HCT116 (cell line): ENCODE measurements at regions not wholly inside any gene's neighbourhood (a gene's known extent, or its start where the extent isn't known, plus 50 kb on each side); places are given as distances from the start of the nearest gene placed in this dataset.

ENCODE experiments used
- ATAC-seq: fragments of 200-7000 bp; cut with Tn5 transposase; 2 replicates; pipeline ENCODE4 v1.9.1; 2020; ENCODE audit warnings: mild to moderate bottlenecking, moderate library complexity
- BruUV-seq: library from RNA; stranded (reverse); fragments of 400-500 nt; replicated peaks from 2 replicates; lab custom pipeline; 2021; lab: Mats Ljungman, UMichigan
- CTCF ChIA-PET: fragments of 300-600 bp; sonication (Branson Sonifier 250); formaldehyde crosslinking; loops from one replicate; lab custom pipeline; 2021; ENCODE audit warnings: antibody characterized with exemption; lab: Charles Lee
- POLR2A ChIA-PET: fragments of 300-600, 350-600 bp; sonication (Branson Sonifier 250); formaldehyde crosslinking; loops from one replicate; lab custom pipeline; 2021; ENCODE audit warnings: antibody characterized with exemption; lab: Charles Lee
- RAD21 ChIA-PET, 2 experiments: fragments of 300-600 bp; sonication (Branson Sonifier 250); formaldehyde crosslinking; loops; one replicate each; lab custom pipeline; 2023; ENCODE audit warnings: low total read pairs in 2 of 2; ENCODE audit not compliant: uncharacterized antibody in 2 of 2, unreplicated experiment in 2 of 2, low non-redundant PET in 1 of 2; lab: Charles Lee
- DNase-seq: peaks from one replicate; pipeline ENCODE4 v3.0.0-alpha.2; 2010; ENCODE audit warnings: low read depth, low spot score
- H2AFZ ChIP-seq: fragments of 200-600 bp; shearing (Covaris generic), sonication (generic); 2 replicates; pipeline ENCODE4 v1.6.1; 2017; ENCODE audit warnings: low read depth, mixed run types, mixed read lengths, antibody characterized with exemption, low read length; ENCODE audit not compliant: poor library complexity, severe bottlenecking
- H3K27ac ChIP-seq: 2 replicates; pipeline ENCODE4 v1.5.1; 2012; ENCODE audit warnings: low read depth, low read length
- H3K27me3 ChIP-seq: fragments of 200-600 bp; sonication (generic); 2 replicates; pipeline ENCODE4 v1.6.1; 2016; ENCODE audit warnings: mixed run types, low read length, mixed read lengths; ENCODE audit not compliant: insufficient read depth
- H3K36me3 ChIP-seq, 2 experiments: fragments of 200-500 bp in 1 of 2; fragments of 200-600 bp in 1 of 2; sonication (Bioruptor generic) in 1 of 2; sonication (generic) in 1 of 2; 2 replicates each; pipeline versions ENCODE4 v1.5.1 to v1.6.1; 2014 to 2016; ENCODE audit warnings: low read length in 2 of 2, inconsistent platforms in 1 of 2, mixed read lengths in 1 of 2, mixed run types in 1 of 2; ENCODE audit not compliant: insufficient read depth in 2 of 2, control insufficient read depth in 1 of 2
- H3K4me1 ChIP-seq, 2 experiments: fragments of 200-600 bp in 1 of 2; sonication (generic) in 1 of 2; 2 replicates each; pipeline versions ENCODE4 v1.5.1 to v1.6.1; 2012 to 2017; ENCODE audit warnings: low read length in 2 of 2, inconsistent platforms in 1 of 2, mild to moderate bottlenecking in 1 of 2, mixed read lengths in 1 of 2, mixed run types in 1 of 2, moderate library complexity in 1 of 2; ENCODE audit not compliant: insufficient read depth in 2 of 2, control insufficient read depth in 1 of 2
- H3K4me2 ChIP-seq: fragments of 200-600 bp; sonication (generic); 2 replicates; pipeline ENCODE4 v1.6.1; 2017; ENCODE audit warnings: mixed run types, low read length, mixed read lengths
- H3K4me3 ChIP-seq, 2 experiments: fragments of 200-600 bp in 1 of 2; sonication (generic) in 1 of 2; replicated peaks in 1 of 2; 2 replicates each; pipeline ENCODE4 v1.5.1; 2011 to 2016; ENCODE audit warnings: low read length in 2 of 2, control low read depth in 1 of 2, low read depth in 1 of 2, mild to moderate bottlenecking in 1 of 2, mixed read lengths in 1 of 2, mixed run types in 1 of 2
- H3K79me2 ChIP-seq: fragments of 200-600 bp; sonication (generic); 2 replicates; pipeline ENCODE4 v1.6.1; 2017; ENCODE audit warnings: mild to moderate bottlenecking, mixed run types, low read length, moderate library complexity, mixed read lengths; ENCODE audit not compliant: insufficient read depth
- H3K9ac ChIP-seq: fragments of 200-600 bp; sonication (generic); 2 replicates; pipeline ENCODE4 v1.6.1; 2016; ENCODE audit warnings: low read length, mixed read lengths
- H3K9me2 ChIP-seq: fragments of 200-600 bp; sonication (generic), shearing (Covaris generic); 2 replicates; pipeline ENCODE4 v1.6.1; 2017; ENCODE audit warnings: mixed run types, mild to moderate bottlenecking, moderate library complexity; ENCODE audit not compliant: insufficient read depth
- H3K9me3 ChIP-seq, 2 experiments: fragments of 200-500 bp in 1 of 2; fragments of 200-600 bp in 1 of 2; sonication (Bioruptor generic) in 1 of 2; sonication (generic) in 1 of 2; 2 replicates each; pipeline ENCODE4 v1.6.1; 2014 to 2017; ENCODE audit warnings: low read length in 2 of 2, mixed read lengths in 2 of 2, inconsistent platforms in 1 of 2, low read depth in 1 of 2, mild to moderate bottlenecking in 1 of 2, mixed run types in 1 of 2, moderate library complexity in 1 of 2; ENCODE audit not compliant: control insufficient read depth in 1 of 2, insufficient read depth in 1 of 2
- H4K20me1 ChIP-seq: fragments of 200-600 bp; sonication (generic), shearing (Covaris generic); 2 replicates; pipeline ENCODE4 v1.6.1; 2017; ENCODE audit warnings: mixed run types, mild to moderate bottlenecking, moderate library complexity; ENCODE audit not compliant: insufficient read depth
- CEBPB ChIP-seq: IDR thresholded peaks from 2 replicates; pipeline ENCODE4 v1.6.1; 2012; ENCODE audit warnings: low read depth
- ELF1 ChIP-seq: IDR thresholded peaks from 2 replicates; pipeline ENCODE4 v1.6.1; 2012; ENCODE audit warnings: low read depth, borderline replicate concordance
- POLR2A ChIP-seq: IDR thresholded peaks from 2 replicates; pipeline ENCODE4 v1.7.0; 2011; ENCODE audit warnings: borderline replicate concordance; ENCODE audit not compliant: insufficient read depth, insufficient read length; ENCODE audit errors: extremely low read depth
- POLR2AphosphoS5 ChIP-seq: IDR thresholded peaks from 2 replicates; pipeline ENCODE4 v1.6.1; 2011; ENCODE audit warnings: mild to moderate bottlenecking, low read depth, low read length, moderate library complexity
- RAD21 ChIP-seq: IDR thresholded peaks from 2 replicates; pipeline ENCODE4 v1.6.1; 2012; ENCODE audit warnings: low read depth, mild to moderate bottlenecking
- SIN3A ChIP-seq: IDR thresholded peaks from 2 replicates; pipeline ENCODE4 v1.6.1; 2012; ENCODE audit warnings: low read depth
- SP1 ChIP-seq: IDR thresholded peaks from 2 replicates; pipeline ENCODE4 v1.6.1; 2012; ENCODE audit warnings: low read depth
- SRF ChIP-seq: IDR thresholded peaks from 2 replicates; pipeline ENCODE4 v1.6.1; 2012; ENCODE audit warnings: low read depth
- YY1 ChIP-seq: IDR thresholded peaks from 2 replicates; pipeline ENCODE4 v1.6.1; 2011; ENCODE audit warnings: low read length, low read depth, moderate library complexity, mild to moderate bottlenecking; ENCODE audit not compliant: insufficient replicate concordance; ENCODE audit errors: extremely low read depth
- ZBTB33 ChIP-seq: IDR thresholded peaks from 2 replicates; pipeline ENCODE4 v1.6.1; 2011; ENCODE audit warnings: mild to moderate bottlenecking, low read length, moderate library complexity; ENCODE audit not compliant: insufficient replicate concordance; ENCODE audit errors: extremely low read depth
- intact Hi-C: fragments of 100-400 bp; cut with micrococcal nuclease; formaldehyde crosslinking; loops from 2 replicates; pipeline ENCODE4 v1.10.0; 2022

DNA sequence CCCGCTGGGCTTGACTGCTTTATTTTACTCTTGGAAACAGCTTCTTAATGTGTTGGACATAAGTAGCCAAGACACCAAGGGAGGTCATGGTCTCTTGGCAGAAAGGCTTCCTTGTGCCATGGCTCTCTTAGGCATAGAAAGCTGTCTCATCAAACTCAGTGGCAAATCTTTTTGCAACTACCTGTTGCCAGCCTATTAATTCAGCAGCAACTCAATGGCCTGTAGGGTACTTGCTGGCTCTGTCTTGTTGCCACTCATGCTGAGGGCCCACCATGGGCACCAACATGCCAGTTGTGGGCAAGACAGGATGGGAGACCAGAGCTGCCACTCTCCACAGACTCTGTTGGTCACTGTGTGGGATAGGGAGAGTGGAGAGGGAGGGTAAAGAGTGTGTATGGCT is 1209.4 kb downstream of the UQCRFS1 start:
- Histone ChIP-seq H3K4me1 (no peaks in the 10 kb centered on the region), H3K79me2 (no peaks in the 10 kb centered on the region), H3K4me3 (no peak overlapping the region), H3K27me3 (no peaks in the 10 kb centered on the region), H3K36me3 (no peaks in the 10 kb centered on the region), H3K9me2 (no peaks in the 10 kb centered on the region), H3K9ac (no peak overlapping the region), H2AFZ (no peak overlapping the region), H3K4me2 (no peak overlapping the region), H3K9me3 (peaks cover 5 to 26% of the 10 kb centered on the region in 2 experiments; a peak in 2 of 4 replicates), H3K27ac (no peak overlapping the region), H4K20me1 (no peaks in the 10 kb centered on the region)
- intact Hi-C loops: no loop called here
- ChIA-PET POLR2A (no interaction called here), CTCF (no interaction called here), RAD21 (no interaction called here)
- TF ChIP-seq ZBTB33: no peak
- no peak for TF ChIP-seq SP1
- no peak for TF ChIP-seq POLR2A
- TF ChIP-seq YY1: no peak
- no peak for TF ChIP-seq CEBPB
- TF ChIP-seq RAD21: no peak
- no peak for TF ChIP-seq POLR2AphosphoS5
- BruUV-seq: no TSS peak
- DNase-seq: no peak
- no peak for ATAC-seq

DNA sequence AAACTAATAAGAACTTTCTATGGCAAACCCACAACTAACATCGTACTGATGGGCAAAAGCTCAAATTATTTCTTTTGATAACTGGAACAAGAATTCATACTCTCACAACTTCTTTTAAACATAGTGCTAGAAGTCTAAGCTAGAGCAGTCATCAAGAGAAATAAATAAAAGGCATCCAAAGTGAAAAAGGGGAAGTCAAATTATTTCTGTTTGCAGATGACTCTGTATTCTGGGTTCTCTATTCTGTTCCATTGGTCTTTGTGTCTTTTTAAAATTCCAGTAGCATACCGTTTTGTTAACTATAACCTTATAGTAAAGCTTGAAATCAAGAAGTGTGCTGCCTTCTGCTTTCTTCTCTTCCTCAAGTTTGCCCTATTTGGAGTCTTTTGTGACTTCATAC is 1215.9 kb downstream of the UQCRFS1 start:
- ChIA-PET RAD21 (no interaction called here), POLR2A (no interaction called here), CTCF (no interaction called here)
- ATAC-seq (no peak), DNase-seq (no peak)
- Histone ChIP-seq H4K20me1 (no peaks in the 10 kb centered on the region), H2AFZ (no peak overlapping the region), H3K79me2 (no peaks in the 10 kb centered on the region), H3K9me3 (peaks cover 5 to 19% of the 10 kb centered on the region in 2 experiments; a peak in 2 of 4 replicates), H3K27ac (no peak overlapping the region), H3K9me2 (no peaks in the 10 kb centered on the region), H3K4me2 (no peak overlapping the region), H3K9ac (no peak overlapping the region), H3K4me3 (no peak overlapping the region), H3K27me3 (no peaks in the 10 kb centered on the region), H3K36me3 (no peaks in the 10 kb centered on the region), H3K4me1 (no peaks in the 10 kb centered on the region)
- TF ChIP-seq ELF1 (no peak), SP1 (no peak), SIN3A (no peak), ZBTB33 (no peak), SRF (no peak)
- intact Hi-C loops: no loop called here
- BruUV-seq: no TSS peak
